ENCODE measurements at regions not wholly inside any gene's neighbourhood (a gene's known extent, or its start where the extent isn't known, plus 50 kb on each side); places are given as distances from the start of the nearest gene placed in this dataset.

GRCh38 chr7:106781828-106782544 is 83.1 kb upstream of the PIK3CG start:
- Histone ChIP-seq H3K36me3 (ENCODE audit: insufficient read depth, low read length) (no peaks in the 10 kb centered on the region), H3K27ac (no peak overlapping the region), H3K4me3 (no peak overlapping the region), H3K9me3 (ENCODE audit: low read depth, low read length) (no peaks in the 10 kb centered on the region), H3K9ac (ENCODE audit: insufficient read length) (no peak overlapping the region)
- TF ChIP-seq EZH2 (IDR thresholded peaks at IDR 0.05) (no peak), FOXP2 (optimal IDR thresholded peaks at IDR 0.05; ENCODE audit: control extremely low read depth, extremely low read length, insufficient read depth) (no peak), POLR2AphosphoS5 (IDR thresholded peaks at IDR 0.05; ENCODE audit: borderline replicate concordance, low read depth, low read length) (no peak)
- DNase-seq (ENCODE audit: low read depth, low spot score), result no peak

GRCh38 chr7:106783286-106783685 is 81.8 kb upstream of the PIK3CG start:
- no peak for DNase-seq (ENCODE audit: low read depth, low spot score)
- no peaks in the 10 kb centered on the region for H3K9me3 ChIP-seq (ENCODE audit: low read depth, low read length)
- H3K4me3 ChIP-seq, result no peak overlapping the region
- H3K36me3 ChIP-seq (ENCODE audit: insufficient read depth, low read length), result no peaks in the 10 kb centered on the region
- H3K27ac ChIP-seq, result no peak overlapping the region
- no peak overlapping the region for H3K9ac ChIP-seq (ENCODE audit: insufficient read length)
- TF ChIP-seq FOXP2 (optimal IDR thresholded peaks at IDR 0.05; ENCODE audit: control extremely low read depth, extremely low read length, insufficient read depth), result no peak
- no peak for TF ChIP-seq EZH2 (IDR thresholded peaks at IDR 0.05)
- TF ChIP-seq POLR2AphosphoS5 (IDR thresholded peaks at IDR 0.05; ENCODE audit: borderline replicate concordance, low read depth, low read length), result no peak

GRCh38 chr7:106788637-106789036 is 76.4 kb upstream of the PIK3CG start:
- Histone ChIP-seq H3K9me3 (ENCODE audit: low read depth, low read length) (no peaks in the 10 kb centered on the region), H3K27ac (no peak overlapping the region), H3K9ac (ENCODE audit: insufficient read length) (no peak overlapping the region), H3K4me3 (no peak overlapping the region), H3K36me3 (ENCODE audit: insufficient read depth, low read length) (no peaks in the 10 kb centered on the region)
- TF ChIP-seq FOXP2 (optimal IDR thresholded peaks at IDR 0.05; ENCODE audit: control extremely low read depth, extremely low read length, insufficient read depth) (no peak), POLR2AphosphoS5 (IDR thresholded peaks at IDR 0.05; ENCODE audit: borderline replicate concordance, low read depth, low read length) (no peak), EZH2 (IDR thresholded peaks at IDR 0.05) (no peak)
- DNase-seq (ENCODE audit: low read depth, low spot score), result no peak

GRCh38 chr7:106791526-106791925 is 73.6 kb upstream of the PIK3CG start:
- no peak overlapping the region for H3K27ac ChIP-seq
- H3K9me3 ChIP-seq (ENCODE audit: low read depth, low read length), result no peaks in the 10 kb centered on the region
- no peak for DNase-seq (ENCODE audit: low read depth, low spot score)
- no peak for TF ChIP-seq POLR2AphosphoS5 (IDR thresholded peaks at IDR 0.05; ENCODE audit: borderline replicate concordance, low read depth, low read length)
- H3K4me3 ChIP-seq, result no peak overlapping the region
- H3K36me3 ChIP-seq (ENCODE audit: insufficient read depth, low read length), result no peaks in the 10 kb centered on the region
- H3K9ac ChIP-seq (ENCODE audit: insufficient read length), result no peak overlapping the region

- no peak for DNase-seq (ENCODE audit: low read depth, low spot score)
- no peak overlapping the region for H3K4me3 ChIP-seq
- no peak overlapping the region for H3K27ac ChIP-seq
- H3K9ac ChIP-seq (ENCODE audit: insufficient read length), result no peak overlapping the region
- H3K36me3 ChIP-seq (ENCODE audit: insufficient read depth, low read length), result no peaks in the 10 kb centered on the region
- no peaks in the 10 kb centered on the region for H3K9me3 ChIP-seq (ENCODE audit: low read depth, low read length)
- TF ChIP-seq POLR2AphosphoS5 (IDR thresholded peaks at IDR 0.05; ENCODE audit: borderline replicate concordance, low read depth, low read length) (no peak), EZH2 (IDR thresholded peaks at IDR 0.05) (no peak)
Measured at GRCh38 chr7:106792233-106792926, 72.7 kb upstream of the PIK3CG start.

- TF ChIP-seq FOXP2 (optimal IDR thresholded peaks at IDR 0.05; ENCODE audit: control extremely low read depth, extremely low read length, insufficient read depth) (no peak), POLR2AphosphoS5 (IDR thresholded peaks at IDR 0.05; ENCODE audit: borderline replicate concordance, low read depth, low read length) (no peak), EZH2 (IDR thresholded peaks at IDR 0.05) (no peak)
- Histone ChIP-seq H3K27ac (no peak overlapping the region), H3K9me3 (ENCODE audit: low read depth, low read length) (no peaks in the 10 kb centered on the region), H3K4me3 (no peak overlapping the region), H3K36me3 (ENCODE audit: insufficient read depth, low read length) (no peaks in the 10 kb centered on the region), H3K9ac (ENCODE audit: insufficient read length) (no peak overlapping the region)
- no peak for DNase-seq (ENCODE audit: low read depth, low spot score)
Measured at GRCh38 chr7:106793015-106793975, 71.8 kb upstream of the PIK3CG start.

- Histone ChIP-seq H3K9ac (ENCODE audit: insufficient read length) (no peak overlapping the region), H3K27ac (no peak overlapping the region), H3K36me3 (ENCODE audit: insufficient read depth, low read length) (no peaks in the 10 kb centered on the region), H3K9me3 (ENCODE audit: low read depth, low read length) (no peaks in the 10 kb centered on the region), H3K4me3 (no peak overlapping the region)
- DNase-seq (ENCODE audit: low read depth, low spot score), result no peak
- TF ChIP-seq FOXP2 (optimal IDR thresholded peaks at IDR 0.05; ENCODE audit: control extremely low read depth, extremely low read length, insufficient read depth), result no peak
- TF ChIP-seq POLR2AphosphoS5 (IDR thresholded peaks at IDR 0.05; ENCODE audit: borderline replicate concordance, low read depth, low read length), result no peak
- TF ChIP-seq EZH2 (IDR thresholded peaks at IDR 0.05), result no peak
Measured at GRCh38 chr7:106794276-106795083, 70.6 kb upstream of the PIK3CG start.
